Urinary bladder (tissue), 3 donors: ENCODE measurements at regions not wholly inside any gene's neighbourhood (a gene's known extent, or its start where the extent isn't known, plus 50 kb on each side); places are given as distances from the start of the nearest gene placed in this dataset.
"Not testable (repeated sequence)": the region's sequence is repeated elsewhere in the genome, so short reads cannot be mapped to it uniquely, and the experiment has no call there.

Source experiments
- DNase-seq: peaks from one replicate; pipeline ENCODE4 v3.0.0-alpha.2; 2015; ENCODE audit errors: extremely low spot score
- H3K27ac ChIP-seq: one replicate; pipeline ENCODE4 v1.5.1; 2013; ENCODE audit warnings: low read depth, mild to moderate bottlenecking, moderate library complexity
- H3K36me3 ChIP-seq: one replicate; pipeline ENCODE4 v1.6.1; 2013; ENCODE audit warnings: mild to moderate bottlenecking, moderate library complexity; ENCODE audit not compliant: insufficient read depth
- H3K4me1 ChIP-seq: one replicate; pipeline ENCODE4 v1.6.1; 2013; ENCODE audit warnings: mild to moderate bottlenecking, moderate library complexity; ENCODE audit not compliant: insufficient read depth
- H3K4me3 ChIP-seq: one replicate; pipeline ENCODE4 v1.5.1; 2013; ENCODE audit warnings: low read depth, low read length
- WGBS: extraction: QIAGEN DNeasy Blood & Tissue Kit; methylation state at CpG from one replicate; pipeline ENCODE4 v1.1.7; 2013; 5-methylcytosine and 5-hydroxymethylcytosine counted together
- donor health status: healthy with polysubstance abuse.
- donor health status: healthy.

- not testable (repeated sequence) for DNase-seq, H3K36me3 ChIP-seq, H3K4me1 ChIP-seq, H3K4me3 ChIP-seq, H3K27ac ChIP-seq
- WGBS: 90% methylated on average over 5 of the region's 5 CpGs
Observed at GRCh38 chr2:91522877-91523276, 2831.4 kb downstream of the RPIA start.

- not testable (repeated sequence) for H3K27ac ChIP-seq, DNase-seq, H3K4me3 ChIP-seq, H3K36me3 ChIP-seq, H3K4me1 ChIP-seq
- 83% methylated on average over 3 of the region's 3 CpGs for WGBS
Observed at GRCh38 chr2:91523751-91524150, 2832.3 kb downstream of the RPIA start.

GRCh38 chr2:91525587-91525986, 2834.1 kb downstream of the RPIA start:
- WGBS: 93% methylated on average over 1 of the region's 2 CpGs
- not testable (repeated sequence) for H3K4me1 ChIP-seq, H3K36me3 ChIP-seq, H3K4me3 ChIP-seq, H3K27ac ChIP-seq, DNase-seq

- not testable (repeated sequence) for H3K36me3 ChIP-seq, H3K27ac ChIP-seq, H3K4me3 ChIP-seq, DNase-seq, H3K4me1 ChIP-seq
- WGBS: 80% methylated on average over 3 of the region's 5 CpGs
Observed at GRCh38 chr2:91526083-91526482, 2834.6 kb downstream of the RPIA start.

GRCh38 chr2:91527056-91527455, 2835.6 kb downstream of the RPIA start:
- WGBS: 88% methylated on average over 2 of the region's 2 CpGs
- not testable (repeated sequence) for H3K4me1 ChIP-seq, H3K4me3 ChIP-seq, H3K27ac ChIP-seq, H3K36me3 ChIP-seq, DNase-seq

- DNase-seq, H3K27ac ChIP-seq: not testable (repeated sequence)
- WGBS: 94% methylated on average over 7 of the region's 7 CpGs
Observed at GRCh38 chr2:91527491-91528031, 2836.1 kb downstream of the RPIA start.

GRCh38 chr2:91528361-91528760, 2836.9 kb downstream of the RPIA start:
- not testable (repeated sequence) for H3K4me3 ChIP-seq, H3K36me3 ChIP-seq, H3K27ac ChIP-seq, H3K4me1 ChIP-seq, DNase-seq
- 94% methylated on average over 2 of the region's 2 CpGs for WGBS

More at GRCh38 chr2:91527491-91528031, 2836.1 kb downstream of the RPIA start:
- not testable (repeated sequence) for H3K4me3 ChIP-seq, H3K36me3 ChIP-seq, H3K4me1 ChIP-seq

GRCh38 chr2:91536109-91536508, 2844.6 kb downstream of the RPIA start:
- H3K36me3 ChIP-seq, H3K4me1 ChIP-seq, H3K27ac ChIP-seq, H3K4me3 ChIP-seq, DNase-seq: not testable (repeated sequence)
- WGBS: 53% methylated on average over 5 of the region's 7 CpGs

GRCh38 chr2:91536549-91537263, 2845.2 kb downstream of the RPIA start:
- H3K36me3 ChIP-seq, H3K4me1 ChIP-seq, H3K4me3 ChIP-seq, DNase-seq, H3K27ac ChIP-seq: not testable (repeated sequence)
- 83% methylated on average over 15 of the region's 17 CpGs for WGBS

GRCh38 chr2:91549316-91549715, 2857.8 kb downstream of the RPIA start:
- H3K27ac ChIP-seq, DNase-seq, H3K4me1 ChIP-seq, H3K36me3 ChIP-seq, H3K4me3 ChIP-seq: not testable (repeated sequence)
- 78% methylated on average over 6 of the region's 6 CpGs for WGBS

- H3K4me1 ChIP-seq, H3K27ac ChIP-seq, H3K4me3 ChIP-seq, H3K36me3 ChIP-seq, DNase-seq: not testable (repeated sequence)
Observed at GRCh38 chr2:91558234-91558633, 2866.8 kb downstream of the RPIA start.

- not testable (repeated sequence) for DNase-seq, H3K4me3 ChIP-seq, H3K36me3 ChIP-seq, H3K4me1 ChIP-seq, H3K27ac ChIP-seq
- no CpG with 5 or more reads among the region's 1 CpG for WGBS
Observed at GRCh38 chr2:91559269-91559668, 2867.8 kb downstream of the RPIA start.

- H3K27ac ChIP-seq, H3K4me1 ChIP-seq, H3K36me3 ChIP-seq, DNase-seq, H3K4me3 ChIP-seq: not testable (repeated sequence)
Observed at GRCh38 chr2:91559886-91560614, 2868.6 kb downstream of the RPIA start.

GRCh38 chr2:91562184-91562583, 2870.7 kb downstream of the RPIA start:
- H3K4me1 ChIP-seq, H3K4me3 ChIP-seq, H3K36me3 ChIP-seq, H3K27ac ChIP-seq, DNase-seq: not testable (repeated sequence)
- WGBS: 60% methylated on average over 1 of the region's 2 CpGs
